BLaER1 (cell line): ENCODE measurements at regions not wholly inside any gene's neighbourhood (a gene's known extent, or its start where the extent isn't known, plus 50 kb on each side); places are given as distances from the start of the nearest gene placed in this dataset.
"Not testable (repeated sequence)": the region's sequence is repeated elsewhere in the genome, so short reads cannot be mapped to it uniquely, and the experiment has no call there.

Experiments
- H3K27ac ChIP-seq: shearing (Covaris generic); formaldehyde crosslinking; 2 replicates; pipeline ENCODE4 v1.8.1; 2022
- H3K27me3 ChIP-seq: shearing (Covaris generic); formaldehyde crosslinking; 2 replicates; pipeline ENCODE4 v1.8.1; 2022
- H3K36me3 ChIP-seq: shearing (Covaris generic); formaldehyde crosslinking; 2 replicates; pipeline ENCODE4 v1.8.1; 2022
- H3K4me1 ChIP-seq: shearing (Covaris generic); formaldehyde crosslinking; 2 replicates; pipeline ENCODE4 v1.8.1; 2022
- H3K4me2 ChIP-seq: shearing (Covaris generic); formaldehyde crosslinking; 2 replicates; pipeline ENCODE4 v1.8.1; 2022
- H3K4me3 ChIP-seq: shearing (Covaris generic); formaldehyde crosslinking; 2 replicates; pipeline ENCODE4 v1.8.1; 2022
- H3K9ac ChIP-seq: shearing (Covaris generic); formaldehyde crosslinking; 2 replicates; pipeline ENCODE4 v1.8.1; 2022
- H3K9me3 ChIP-seq: shearing (Covaris generic); formaldehyde crosslinking; 2 replicates; pipeline ENCODE4 v1.8.1; 2022
- H4K20me1 ChIP-seq: shearing (Covaris generic); formaldehyde crosslinking; 2 replicates; pipeline ENCODE4 v1.8.1; 2022
- Cebpa-rat ChIP-seq: shearing (Covaris generic); IDR thresholded peaks from 2 replicates; pipeline ENCODE4 v1.8.1; 2022

DNA sequence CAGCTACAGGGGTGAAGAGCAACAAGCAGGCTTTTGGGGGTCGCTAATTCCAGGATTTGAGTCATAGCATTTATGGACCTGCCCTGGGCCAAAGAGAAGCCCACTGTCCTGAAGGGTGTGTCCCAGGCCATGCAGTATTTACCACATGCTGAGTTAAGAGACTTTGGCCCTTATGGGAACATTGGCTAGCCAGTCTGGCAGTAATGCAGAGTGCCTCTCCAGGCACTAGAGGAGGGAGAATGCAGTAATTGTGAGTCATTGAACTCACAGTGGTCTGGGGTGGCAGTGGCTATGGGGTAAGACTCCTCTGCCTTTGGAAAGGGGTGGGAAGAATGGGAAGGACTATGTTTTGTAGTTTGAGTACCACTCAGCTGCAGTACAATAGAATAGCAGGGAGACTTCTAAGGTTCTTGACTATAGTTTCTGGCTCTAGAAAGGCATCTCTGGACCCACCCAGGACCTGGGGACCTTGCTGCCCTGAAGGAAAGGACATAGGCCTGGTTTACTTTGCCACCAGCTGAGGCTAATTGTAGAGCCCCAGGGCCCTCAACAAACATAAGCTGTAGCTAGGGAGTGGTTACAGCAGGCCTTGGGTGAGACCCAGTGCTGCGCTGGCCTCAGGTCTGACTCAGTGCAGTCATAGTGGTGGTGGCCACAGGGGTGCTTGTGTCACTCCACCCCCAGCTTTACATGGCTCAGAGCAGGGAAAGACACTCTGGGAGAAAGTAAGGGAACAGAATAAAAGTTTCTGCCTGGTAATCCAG lies 520.9 kb downstream of the HTR1B start:
- no peak overlapping the region for H3K27ac ChIP-seq
- H3K27me3 ChIP-seq = no peaks in the 10 kb centered on the region
- H3K9me3 ChIP-seq = no peaks in the 10 kb centered on the region
- H3K4me1 ChIP-seq = no peaks in the 10 kb centered on the region
- no peak for TF ChIP-seq Cebpa-rat
- no peaks in the 10 kb centered on the region for H3K36me3 ChIP-seq
- H3K4me2 ChIP-seq = no peak overlapping the region
- H4K20me1 ChIP-seq = no peaks in the 10 kb centered on the region
- no peak overlapping the region for H3K9ac ChIP-seq
- no peak overlapping the region for H3K4me3 ChIP-seq

GRCh38 chr6:76940191-76940590 lies 523.1 kb downstream of the HTR1B start:
- no peak for TF ChIP-seq Cebpa-rat
- Histone ChIP-seq H3K27ac (no peak overlapping the region), H3K4me1 (no peaks in the 10 kb centered on the region), H3K36me3 (no peaks in the 10 kb centered on the region), H4K20me1 (no peaks in the 10 kb centered on the region), H3K4me2 (no peak overlapping the region), H3K4me3 (no peak overlapping the region), H3K9ac (no peak overlapping the region), H3K9me3 (no peaks in the 10 kb centered on the region), H3K27me3 (no peaks in the 10 kb centered on the region)

- no peak overlapping the region for H3K4me3 ChIP-seq
- no peak overlapping the region for H3K27ac ChIP-seq
- H3K9me3 ChIP-seq = no peaks in the 10 kb centered on the region
- no peaks in the 10 kb centered on the region for H3K4me1 ChIP-seq
- no peak overlapping the region for H3K4me2 ChIP-seq
- no peaks in the 10 kb centered on the region for H3K27me3 ChIP-seq
- H3K9ac ChIP-seq = no peak overlapping the region
- no peaks in the 10 kb centered on the region for H4K20me1 ChIP-seq
- no peaks in the 10 kb centered on the region for H3K36me3 ChIP-seq
- no peak for TF ChIP-seq Cebpa-rat
Observed at GRCh38 chr6:76914737-76915136, 548.6 kb downstream of the HTR1B start.

DNA sequence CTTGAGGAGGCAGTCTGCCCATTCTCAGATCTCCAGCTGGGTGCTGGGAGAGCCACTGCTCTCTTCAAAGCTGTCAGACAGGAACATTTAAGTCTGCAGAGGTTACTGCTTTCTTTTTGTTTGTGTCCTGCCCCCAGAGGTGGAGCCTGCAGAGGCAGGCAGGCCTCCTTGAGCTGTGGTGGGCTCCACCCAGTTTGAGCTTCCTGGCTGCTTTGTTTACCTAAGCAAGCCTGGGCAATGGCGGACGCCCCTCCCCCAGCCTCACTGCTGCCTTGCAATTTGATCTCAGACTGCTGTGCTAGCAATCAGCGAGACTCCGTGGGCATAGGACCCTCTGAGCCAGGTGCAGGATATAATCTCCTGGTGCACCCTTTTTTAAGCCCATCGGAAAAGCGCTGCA lies 557.8 kb downstream of the HTR1B start:
- H3K4me1 ChIP-seq, H3K4me3 ChIP-seq, H3K27ac ChIP-seq, H3K27me3 ChIP-seq, H3K9ac ChIP-seq, H3K4me2 ChIP-seq, H3K9me3 ChIP-seq, H4K20me1 ChIP-seq, H3K36me3 ChIP-seq: not testable (repeated sequence)

DNA sequence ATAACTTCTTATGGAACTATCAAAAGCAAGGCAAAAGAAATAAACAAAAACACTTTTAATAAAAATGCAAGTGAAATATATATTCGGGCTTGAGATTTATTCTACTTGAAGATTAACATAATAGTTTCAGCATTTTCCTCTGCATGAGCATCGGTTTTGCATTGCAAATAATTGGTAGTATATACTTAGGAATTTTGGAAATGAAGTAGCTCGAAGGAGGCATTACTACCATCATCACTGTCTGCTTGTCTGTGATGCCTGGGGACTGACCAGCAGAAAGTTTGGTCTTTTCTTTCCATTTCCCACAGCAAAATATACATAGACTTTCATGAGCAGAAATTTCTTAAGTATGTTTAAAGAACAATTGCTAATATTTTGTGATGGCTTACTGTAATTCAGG lies 570.7 kb downstream of the HTR1B start:
- no peak overlapping the region for H3K4me3 ChIP-seq
- TF ChIP-seq Cebpa-rat = no peak
- no peak overlapping the region for H3K27ac ChIP-seq
- H3K27me3 ChIP-seq = no peaks in the 10 kb centered on the region
- no peaks in the 10 kb centered on the region for H3K4me1 ChIP-seq
- H3K9ac ChIP-seq = no peak overlapping the region
- no peaks in the 10 kb centered on the region for H4K20me1 ChIP-seq
- no peaks in the 10 kb centered on the region for H3K36me3 ChIP-seq
- H3K9me3 ChIP-seq = peaks cover 8% of the 10 kb centered on the region
- H3K4me2 ChIP-seq = no peak overlapping the region

GRCh38 chr6:76888351-76888750 lies 574.9 kb downstream of the HTR1B start:
- no peak for TF ChIP-seq Cebpa-rat

DNA sequence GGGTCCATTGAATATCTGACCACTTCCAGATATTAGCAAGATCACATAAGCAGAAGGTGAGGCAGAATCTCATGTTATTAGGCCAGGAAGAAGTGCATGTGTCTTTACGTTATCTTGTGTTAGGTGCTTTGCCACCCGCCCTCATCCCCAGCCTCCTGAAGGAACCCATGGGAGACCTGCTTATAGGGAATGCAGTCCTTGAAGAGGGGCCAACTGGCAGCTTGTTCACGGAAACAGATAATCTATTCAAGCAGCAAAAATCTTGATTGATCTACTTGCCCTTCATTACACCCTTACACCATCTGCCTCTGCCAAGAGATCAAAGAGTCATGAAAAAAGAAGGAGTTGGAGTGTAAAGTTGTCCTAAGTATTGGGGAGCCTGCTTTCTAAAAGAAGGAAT lies 576.4 kb downstream of the HTR1B start:
- Histone ChIP-seq H3K27me3 (no peaks in the 10 kb centered on the region), H3K9me3 (no peaks in the 10 kb centered on the region), H3K36me3 (no peaks in the 10 kb centered on the region), H3K4me2 (no peak overlapping the region), H3K4me1 (no peaks in the 10 kb centered on the region), H3K27ac (no peak overlapping the region), H3K9ac (no peak overlapping the region), H4K20me1 (no peaks in the 10 kb centered on the region), H3K4me3 (no peak overlapping the region)
- TF ChIP-seq Cebpa-rat = no peak

More at GRCh38 chr6:76888351-76888750, 574.9 kb downstream of the HTR1B start:
- H3K4me3 ChIP-seq = no peak overlapping the region
- H3K4me1 ChIP-seq = no peaks in the 10 kb centered on the region
- no peak overlapping the region for H3K4me2 ChIP-seq
- H3K27me3 ChIP-seq = no peaks in the 10 kb centered on the region
- H3K36me3 ChIP-seq = no peaks in the 10 kb centered on the region
- H4K20me1 ChIP-seq = no peaks in the 10 kb centered on the region
- no peaks in the 10 kb centered on the region for H3K9me3 ChIP-seq
- H3K27ac ChIP-seq = no peak overlapping the region
- H3K9ac ChIP-seq = no peak overlapping the region

GRCh38 chr6:76885861-76886301 lies 577.4 kb downstream of the HTR1B start:
- no peak for TF ChIP-seq Cebpa-rat
- Histone ChIP-seq H4K20me1 (no peaks in the 10 kb centered on the region), H3K27ac (no peak overlapping the region), H3K4me2 (no peak overlapping the region), H3K4me3 (no peak overlapping the region), H3K9ac (no peak overlapping the region), H3K9me3 (no peaks in the 10 kb centered on the region), H3K27me3 (no peaks in the 10 kb centered on the region), H3K4me1 (no peaks in the 10 kb centered on the region), H3K36me3 (no peaks in the 10 kb centered on the region)

GRCh38 chr6:76881414-76881813 lies 581.9 kb downstream of the HTR1B start:
- no peak for TF ChIP-seq Cebpa-rat
- no peaks in the 10 kb centered on the region for H3K36me3 ChIP-seq
- no peaks in the 10 kb centered on the region for H3K4me1 ChIP-seq

GRCh38 chr6:76876922-76877553 lies 586.3 kb downstream of the HTR1B start:
- TF ChIP-seq Cebpa-rat = no peak
- no peaks in the 10 kb centered on the region for H3K36me3 ChIP-seq
- no peaks in the 10 kb centered on the region for H3K9me3 ChIP-seq
- no peaks in the 10 kb centered on the region for H3K27me3 ChIP-seq
- no peaks in the 10 kb centered on the region for H4K20me1 ChIP-seq
- H3K4me1 ChIP-seq = no peaks in the 10 kb centered on the region
- H3K4me2 ChIP-seq = no peak overlapping the region
- no peak overlapping the region for H3K4me3 ChIP-seq
- H3K27ac ChIP-seq = no peak overlapping the region
- H3K9ac ChIP-seq = no peak overlapping the region

More at GRCh38 chr6:76881414-76881813, 581.9 kb downstream of the HTR1B start:
- Histone ChIP-seq H3K27me3 (no peaks in the 10 kb centered on the region), H3K4me2 (no peak overlapping the region), H3K27ac (no peak overlapping the region), H4K20me1 (no peaks in the 10 kb centered on the region), H3K4me3 (no peak overlapping the region), H3K9me3 (no peaks in the 10 kb centered on the region), H3K9ac (no peak overlapping the region)

GRCh38 chr6:76876430-76876829 lies 586.9 kb downstream of the HTR1B start:
- not testable (repeated sequence) for H3K9ac ChIP-seq, H3K4me3 ChIP-seq, H4K20me1 ChIP-seq, H3K36me3 ChIP-seq, H3K27me3 ChIP-seq, H3K9me3 ChIP-seq, H3K4me1 ChIP-seq, H3K4me2 ChIP-seq, H3K27ac ChIP-seq
